ENCODE measurements at regions not wholly inside any gene's neighbourhood (a gene's known extent, or its start where the extent isn't known, plus 50 kb on each side); places are given as distances from the start of the nearest gene placed in this dataset.

DNA sequence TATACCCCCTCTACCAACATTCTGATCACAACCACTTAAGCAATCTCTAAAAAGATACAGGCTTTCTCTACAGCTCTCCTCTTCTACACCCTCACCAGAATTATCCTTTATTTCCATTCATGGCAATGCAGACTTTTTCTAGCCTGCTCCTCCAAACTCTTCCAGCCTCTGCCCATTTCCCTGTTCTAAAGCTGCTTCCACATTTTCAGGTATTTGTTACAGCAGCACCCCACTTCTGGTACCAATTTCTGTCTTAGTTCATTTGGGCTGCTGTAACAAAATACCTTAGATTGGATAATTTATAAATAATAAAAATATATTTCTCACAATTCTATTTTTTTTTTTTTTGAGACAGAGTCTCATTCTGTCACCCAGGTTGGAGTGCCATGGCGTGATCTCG, 53.0 kb upstream of the DNAH5 start:
- Histone ChIP-seq H3K27me3 (peaks cover 0 to 3% (median 0%) of the 10 kb centered on the region in 7 donors), H3K36me3 (no peaks in the 10 kb centered on the region), H3K4me3 (no peak overlapping the region), H3K27ac (no peak overlapping the region), H3K4me1 (no peaks in the 10 kb centered on the region), H3K9me3 (peaks cover 0 to 19% (median 0%) of the 10 kb centered on the region in 11 donors)
- ATAC-seq (no peak), DNase-seq (no peak)
- TF ChIP-seq, protein P1, sequence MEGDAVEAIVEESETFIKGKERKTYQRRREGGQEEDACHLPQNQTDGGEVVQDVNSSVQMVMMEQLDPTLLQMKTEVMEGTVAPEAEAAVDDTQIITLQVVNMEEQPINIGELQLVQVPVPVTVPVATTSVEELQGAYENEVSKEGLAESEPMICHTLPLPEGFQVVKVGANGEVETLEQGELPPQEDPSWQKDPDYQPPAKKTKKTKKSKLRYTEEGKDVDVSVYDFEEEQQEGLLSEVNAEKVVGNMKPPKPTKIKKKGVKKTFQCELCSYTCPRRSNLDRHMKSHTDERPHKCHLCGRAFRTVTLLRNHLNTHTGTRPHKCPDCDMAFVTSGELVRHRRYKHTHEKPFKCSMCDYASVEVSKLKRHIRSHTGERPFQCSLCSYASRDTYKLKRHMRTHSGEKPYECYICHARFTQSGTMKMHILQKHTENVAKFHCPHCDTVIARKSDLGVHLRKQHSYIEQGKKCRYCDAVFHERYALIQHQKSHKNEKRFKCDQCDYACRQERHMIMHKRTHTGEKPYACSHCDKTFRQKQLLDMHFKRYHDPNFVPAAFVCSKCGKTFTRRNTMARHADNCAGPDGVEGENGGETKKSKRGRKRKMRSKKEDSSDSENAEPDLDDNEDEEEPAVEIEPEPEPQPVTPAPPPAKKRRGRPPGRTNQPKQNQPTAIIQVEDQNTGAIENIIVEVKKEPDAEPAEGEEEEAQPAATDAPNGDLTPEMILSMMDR (IDR thresholded peaks at IDR 0.05) = no peak
- intact Hi-C loops (cut with DNase I) = loop anchor here in 4 of 10 donors (10.0 kb wide), 2 partner anchors 107 to 647 kb away; no protein-coding TSS in a partner anchor
- 94 to 97% methylated on average over 2 of the region's 2 CpGs for WGBS, 2 donors

DNA sequence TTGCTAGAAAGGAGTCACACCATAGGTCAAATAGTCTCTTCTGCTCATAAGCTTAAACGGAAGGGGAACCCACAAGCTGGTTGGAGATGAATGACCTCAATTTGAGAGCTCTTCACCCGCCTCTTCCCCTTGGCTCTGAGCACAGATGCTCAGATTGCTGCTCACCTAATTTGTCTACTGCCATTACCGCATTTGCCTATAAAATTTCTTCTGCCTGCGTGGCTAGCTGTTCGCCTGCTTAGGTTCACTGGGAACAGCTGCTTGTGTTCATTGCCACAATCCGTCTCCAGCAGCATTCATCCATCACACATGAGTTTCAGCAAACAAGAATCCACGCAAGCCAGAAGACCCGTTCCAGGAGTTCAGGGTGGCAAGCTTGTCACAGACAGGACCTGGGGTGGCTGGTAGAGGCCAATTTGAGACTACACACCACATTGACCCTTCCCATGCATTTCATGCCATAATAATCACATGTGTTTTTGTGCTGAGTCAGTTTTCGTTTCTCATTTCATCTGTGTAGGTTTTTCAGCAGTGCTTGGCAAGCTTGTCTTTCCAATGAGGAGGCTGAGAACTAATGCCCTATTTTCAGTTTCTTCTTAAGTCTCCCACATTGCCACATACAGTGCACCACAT, 50.2 kb upstream of the DNAH5 start:
- 70 to 73% methylated on average over 9 of the region's 9 CpGs for WGBS, 2 donors
- Histone ChIP-seq H3K9me3 (peaks cover 0 to 19% (median 0%) of the 10 kb centered on the region in 11 donors), H3K4me1 (no peaks in the 10 kb centered on the region), H3K27ac (no peak overlapping the region), H3K4me3 (no peak overlapping the region), H3K27me3 (peaks cover 0 to 3% (median 0%) of the 10 kb centered on the region in 7 donors), H3K36me3 (no peaks in the 10 kb centered on the region)
- DNase-seq = no peak
- intact Hi-C loops (cut with DNase I) = loop anchor here in 5 of 10 donors (5.0 to 10.0 kb wide), 3 partner anchors 110 to 650 kb away; no protein-coding TSS in a partner anchor
- no peak for ATAC-seq
- TF ChIP-seq, protein P1 (IDR thresholded peaks at IDR 0.05) = no peak

Data from heart right ventricle (tissue), 16 donors.